GM18909 (cell line): ENCODE measurements at regions not wholly inside any gene's neighbourhood (a gene's known extent, or its start where the extent isn't known, plus 50 kb on each side); places are given as distances from the start of the nearest gene placed in this dataset.
"Not testable (repeated sequence)": the region's sequence is repeated elsewhere in the genome, so short reads cannot be mapped to it uniquely, and the experiment has no call there.

ENCODE experiments used
- ATAC-seq: cut with Tn5 transposase; IDR thresholded peaks from one replicate; pipeline ENCODE4 v1.9.1; 2021; ENCODE audit warnings: mild to moderate bottlenecking; ENCODE audit not compliant: unreplicated experiment, poor library complexity

GRCh38 chr1:47592296-47593012 lies 154.6 kb downstream of the FOXD2 start:
- no peak for ATAC-seq

GRCh38 chr1:47593013-47593568 lies 155.2 kb downstream of the FOXD2 start:
- ATAC-seq = no peak

- ATAC-seq = no peak
Measured at GRCh38 chr1:47593598-47594285, 155.9 kb downstream of the FOXD2 start.

- ATAC-seq = no peak
Measured at GRCh38 chr1:47594627-47595026, 156.8 kb downstream of the FOXD2 start.

GRCh38 chr1:47596328-47596727 lies 158.5 kb downstream of the FOXD2 start:
- no peak for ATAC-seq

- ATAC-seq = no peak
Measured at GRCh38 chr1:47598357-47598756, 160.5 kb downstream of the FOXD2 start.

GRCh38 chr1:47599777-47600176 lies 161.9 kb downstream of the FOXD2 start:
- ATAC-seq = no peak

GRCh38 chr1:47602491-47602890 lies 164.6 kb downstream of the FOXD2 start:
- ATAC-seq = not testable (repeated sequence)

- ATAC-seq = not testable (repeated sequence)
Measured at GRCh38 chr1:47604869-47605268, 167.0 kb downstream of the FOXD2 start.

- ATAC-seq = no peak
Measured at GRCh38 chr1:47608296-47608875, 170.5 kb downstream of the FOXD2 start.

- ATAC-seq = no peak
Measured at GRCh38 chr1:47611992-47612391, 174.1 kb downstream of the FOXD2 start.

GRCh38 chr1:47612819-47613218 lies 175.0 kb downstream of the FOXD2 start:
- no peak for ATAC-seq

GRCh38 chr1:47616036-47616435 lies 178.2 kb downstream of the FOXD2 start:
- ATAC-seq = no peak

GRCh38 chr1:47616906-47617305 lies 179.1 kb downstream of the FOXD2 start:
- no peak for ATAC-seq

GRCh38 chr1:47617381-47618221 lies 179.8 kb downstream of the FOXD2 start:
- no peak for ATAC-seq

GRCh38 chr1:47618222-47618720 lies 180.4 kb downstream of the FOXD2 start:
- ATAC-seq = no peak

GRCh38 chr1:47618830-47619229 lies 181.0 kb downstream of the FOXD2 start:
- ATAC-seq = no peak

- no peak for ATAC-seq
Measured at GRCh38 chr1:47621483-47621882, 183.6 kb downstream of the FOXD2 start.

GRCh38 chr1:47621977-47622376 lies 184.1 kb downstream of the FOXD2 start:
- ATAC-seq = no peak
